T-cell (primary cell): ENCODE measurements at regions not wholly inside any gene's neighbourhood (a gene's known extent, or its start where the extent isn't known, plus 50 kb on each side); places are given as distances from the start of the nearest gene placed in this dataset.

ENCODE experiments used
- ATAC-seq, 4 experiments: fragments of 200-7000 bp in 3 of 4; fragments of 150-1000 bp in 1 of 4; cut with Tn5 transposase; replicated peaks in 1 of 4; 1 replicate in 3 of 4; 2 replicates in 1 of 4; pipeline ENCODE4 v1.10.0; 2021; ENCODE audit warnings: moderate library complexity in 3 of 4, mild to moderate bottlenecking in 2 of 4, moderate number of reproducible peaks in 1 of 4
- CTCF ChIA-PET, 2 donors: fragments of 300-600 bp; sonication (Branson Sonifier 250); formaldehyde crosslinking; loops; one replicate each; lab custom pipeline; 2022; ENCODE audit warnings: antibody characterized with exemption in 2 of 2; lab: Charles Lee
- POLR2A ChIA-PET, 2 donors: fragments of 300-600 bp; sonication (Branson Sonifier 250); formaldehyde crosslinking; loops; one replicate each; lab custom pipeline; 2022; ENCODE audit warnings: antibody characterized with exemption in 2 of 2; lab: Charles Lee
- DNase-seq, 35 experiments: peaks; one replicate each; pipeline versions ENCODE4 v3.0.0 to v3.0.0-alpha.2; 2013 to 2023
- H3K27ac ChIP-seq: one replicate; pipeline ENCODE4 v1.5.1; 2013; ENCODE audit warnings: low read length
- H3K27me3 ChIP-seq, 2 experiments: replicated peaks in 1 of 2; 1 replicate in 1 of 2; 2 replicates in 1 of 2; pipeline versions ENCODE4 v1.6.1 to v1.7.0; 2013; ENCODE audit warnings: low read length in 1 of 2, mixed read lengths in 1 of 2; ENCODE audit not compliant: control insufficient read depth in 2 of 2, insufficient read depth in 2 of 2; ENCODE audit errors: extremely low read depth in 1 of 2
- H3K36me3 ChIP-seq, 2 donors: 1 replicate in 1 of 2; 2 replicates in 1 of 2; pipeline versions ENCODE4 v1.6.1 to v1.7.0; 2013; ENCODE audit warnings: low read length in 1 of 2; ENCODE audit not compliant: control insufficient read depth in 2 of 2, insufficient read depth in 1 of 2; ENCODE audit errors: extremely low read depth in 1 of 2
- H3K4me1 ChIP-seq, 2 experiments: 1 replicate in 1 of 2; 2 replicates in 1 of 2; pipeline versions ENCODE4 v1.6.1 to v1.7.0; 2013; ENCODE audit warnings: low read length in 2 of 2, mixed read lengths in 1 of 2; ENCODE audit not compliant: insufficient read depth in 2 of 2, control insufficient read depth in 1 of 2; ENCODE audit errors: extremely low read depth in 1 of 2
- H3K4me3 ChIP-seq, 2 donors: 1 replicate in 1 of 2; 2 replicates in 1 of 2; pipeline versions ENCODE4 v1.5.1 to v1.7.0; 2013; ENCODE audit warnings: mild to moderate bottlenecking in 2 of 2, low read length in 1 of 2, moderate library complexity in 1 of 2; ENCODE audit not compliant: control insufficient read depth in 1 of 2; ENCODE audit errors: extremely low read depth in 1 of 2
- H3K9me3 ChIP-seq: 2 replicates; pipeline ENCODE4 v1.7.0; 2013
- H3K27ac Mint-ChIP-seq, 2 donors: one replicate each; pipeline ENCODE4 v1.8.0; 2020 to 2021; ENCODE audit warnings: mild to moderate bottlenecking in 2 of 2, mixed read lengths in 2 of 2
- H3K27me3 Mint-ChIP-seq, 2 donors: one replicate each; pipeline ENCODE4 v1.8.0; 2021 to 2022; ENCODE audit warnings: mixed read lengths in 2 of 2
- H3K36me3 Mint-ChIP-seq: one replicate; pipeline ENCODE4 v1.8.0; 2021; ENCODE audit warnings: mixed read lengths
- H3K4me1 Mint-ChIP-seq, 3 donors: one replicate each; pipeline ENCODE4 v1.8.0; 2020 to 2022; ENCODE audit warnings: mixed read lengths in 3 of 3, mild to moderate bottlenecking in 1 of 3
- H3K4me3 Mint-ChIP-seq, 3 donors: one replicate each; pipeline ENCODE4 v1.8.0; 2020 to 2022; ENCODE audit warnings: mild to moderate bottlenecking in 3 of 3, mixed read lengths in 3 of 3, moderate library complexity in 3 of 3
- H3K9me3 Mint-ChIP-seq, 3 donors: one replicate each; pipeline ENCODE4 v1.8.0; 2020 to 2022; ENCODE audit warnings: mixed read lengths in 3 of 3
- WGBS: methylation state at CpG from one replicate; pipeline ENCODE4 v1.1.5; 2013; ENCODE audit warnings: missing lambda C conversion rate; ENCODE audit not compliant: insufficient coverage; 5-methylcytosine and 5-hydroxymethylcytosine counted together

- H3K27ac ChIP-seq = no peak overlapping the region
- ATAC-seq = no peak
- 86% methylated on average over 2 of the region's 4 CpGs for WGBS
- H3K27me3 ChIP-seq = no peaks in the 10 kb centered on the region
- ChIA-PET POLR2A (no interaction called here), CTCF (no interaction called here)
- Mint-ChIP-seq H3K4me1 (no peaks in the 10 kb centered on the region), H3K36me3 (no peaks in the 10 kb centered on the region), H3K27me3 (no peaks in the 10 kb centered on the region), H3K4me3 (no peak overlapping the region), H3K27ac (no peak overlapping the region), H3K9me3 (peaks cover 15 to 26% (median 17%) of the 10 kb centered on the region in 3 donors)
- H3K9me3 ChIP-seq = no peaks in the 10 kb centered on the region
- H3K4me3 ChIP-seq = no peak overlapping the region
- no peaks in the 10 kb centered on the region for H3K36me3 ChIP-seq
- H3K4me1 ChIP-seq = no peaks in the 10 kb centered on the region
- no peak for DNase-seq
These were observed 73.8 kb upstream of the SORCS1 start for GRCh38 chr10:107238275-107238674.

- Mint-ChIP-seq H3K36me3 (no peaks in the 10 kb centered on the region), H3K27ac (no peak overlapping the region), H3K27me3 (no peaks in the 10 kb centered on the region), H3K9me3 (peaks cover 15 to 34% (median 23%) of the 10 kb centered on the region in 3 donors), H3K4me1 (no peaks in the 10 kb centered on the region), H3K4me3 (no peak overlapping the region)
- DNase-seq (no peak), ATAC-seq (no peak)
- POLR2A ChIA-PET = no interaction called here
- Histone ChIP-seq H3K36me3 (no peaks in the 10 kb centered on the region), H3K4me3 (no peak overlapping the region), H3K27me3 (no peaks in the 10 kb centered on the region), H3K9me3 (no peaks in the 10 kb centered on the region), H3K27ac (no peak overlapping the region), H3K4me1 (no peaks in the 10 kb centered on the region)
- WGBS = 88% methylated on average over 1 of the region's 2 CpGs
- CTCF ChIA-PET = no interaction called here
These were observed 67.5 kb upstream of the SORCS1 start for GRCh38 chr10:107232013-107232412.

GRCh38 chr10:107230887-107231286 lies 66.4 kb upstream of the SORCS1 start:
- DNase-seq = no peak
- H3K36me3 Mint-ChIP-seq = no peaks in the 10 kb centered on the region
- no peak overlapping the region for H3K27ac Mint-ChIP-seq
- H3K36me3 ChIP-seq = no peaks in the 10 kb centered on the region
- H3K27me3 ChIP-seq = no peaks in the 10 kb centered on the region
- WGBS = 73% methylated on average over 2 of the region's 4 CpGs
- no peaks in the 10 kb centered on the region for H3K9me3 ChIP-seq
- H3K27ac ChIP-seq = no peak overlapping the region
- H3K4me1 Mint-ChIP-seq = no peaks in the 10 kb centered on the region
- H3K4me1 ChIP-seq = no peaks in the 10 kb centered on the region
- no peak overlapping the region for H3K4me3 Mint-ChIP-seq
- H3K4me3 ChIP-seq = no peak overlapping the region
- no peak for ATAC-seq
- H3K27me3 Mint-ChIP-seq = no peaks in the 10 kb centered on the region
- ChIA-PET CTCF (no interaction called here), POLR2A (no interaction called here)
- peaks cover 13 to 34% (median 19%) of the 10 kb centered on the region in 3 donors for H3K9me3 Mint-ChIP-seq

- Histone ChIP-seq H3K4me3 (no peak overlapping the region), H3K27me3 (no peaks in the 10 kb centered on the region), H3K27ac (no peak overlapping the region), H3K4me1 (no peaks in the 10 kb centered on the region), H3K36me3 (no peaks in the 10 kb centered on the region), H3K9me3 (no peaks in the 10 kb centered on the region)
- Mint-ChIP-seq H3K36me3 (no peaks in the 10 kb centered on the region), H3K4me3 (no peak overlapping the region), H3K27me3 (no peaks in the 10 kb centered on the region), H3K4me1 (no peaks in the 10 kb centered on the region), H3K27ac (no peak overlapping the region), H3K9me3 (peaks cover 9 to 25% (median 24%) of the 10 kb centered on the region in 3 donors)
- CTCF ChIA-PET = no interaction called here
- no peak for ATAC-seq
- no peak for DNase-seq
- POLR2A ChIA-PET = no interaction called here
- WGBS = 67% methylated on average over 1 of the region's 1 CpG
These were observed 51.2 kb upstream of the SORCS1 start for GRCh38 chr10:107215681-107216080.
